Right lobe of liver (tissue), 4 donors: ENCODE measurements at regions not wholly inside any gene's neighbourhood (a gene's known extent, or its start where the extent isn't known, plus 50 kb on each side); places are given as distances from the start of the nearest gene placed in this dataset.

ENCODE experiments used
- POLR2A ChIP-seq: fragments of 450-650 bp; IDR thresholded peaks from one replicate; pipeline ENCODE4 v1.6.1; 2017; ENCODE audit warnings: antibody characterized with exemption, mild to moderate bottlenecking
- TF ChIP-seq, protein P1 (sequence below), 4 donors: fragments of 200-600 bp in 3 of 4; fragments of 450-650 bp in 1 of 4; IDR thresholded peaks; one replicate each; pipeline versions ENCODE4 v1.5.1 to v1.8.0; 2016 to 2022; ENCODE audit warnings: antibody characterized with exemption in 4 of 4, mild to moderate bottlenecking in 2 of 4
- donor health status: DM: no; HTN: no; CAD: no.
- donor health status: DM: no; HTN: no; CAD: no.
- donor health status: DM: no; HTN: yes; CAD: no.

DNA sequence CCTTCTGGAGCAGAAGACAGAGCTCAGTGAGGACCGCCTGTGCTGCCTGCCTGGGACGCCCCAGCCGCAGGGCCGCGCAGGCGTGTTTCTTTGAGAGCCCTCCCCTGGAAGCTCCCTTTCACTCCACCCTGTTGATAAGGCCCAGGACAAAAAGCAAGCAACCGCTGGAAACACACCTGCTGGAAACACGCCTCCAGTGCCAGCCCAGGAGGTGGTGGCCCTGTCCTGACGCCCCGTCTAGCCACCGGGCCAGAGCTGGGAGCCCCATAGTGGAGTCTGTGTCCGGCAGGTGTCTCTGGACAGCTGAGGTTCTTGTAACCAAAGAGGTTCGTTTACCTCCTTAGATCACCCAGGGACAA lies 173.8 kb downstream of the KATNAL1 start:
- TF ChIP-seq, protein P1, sequence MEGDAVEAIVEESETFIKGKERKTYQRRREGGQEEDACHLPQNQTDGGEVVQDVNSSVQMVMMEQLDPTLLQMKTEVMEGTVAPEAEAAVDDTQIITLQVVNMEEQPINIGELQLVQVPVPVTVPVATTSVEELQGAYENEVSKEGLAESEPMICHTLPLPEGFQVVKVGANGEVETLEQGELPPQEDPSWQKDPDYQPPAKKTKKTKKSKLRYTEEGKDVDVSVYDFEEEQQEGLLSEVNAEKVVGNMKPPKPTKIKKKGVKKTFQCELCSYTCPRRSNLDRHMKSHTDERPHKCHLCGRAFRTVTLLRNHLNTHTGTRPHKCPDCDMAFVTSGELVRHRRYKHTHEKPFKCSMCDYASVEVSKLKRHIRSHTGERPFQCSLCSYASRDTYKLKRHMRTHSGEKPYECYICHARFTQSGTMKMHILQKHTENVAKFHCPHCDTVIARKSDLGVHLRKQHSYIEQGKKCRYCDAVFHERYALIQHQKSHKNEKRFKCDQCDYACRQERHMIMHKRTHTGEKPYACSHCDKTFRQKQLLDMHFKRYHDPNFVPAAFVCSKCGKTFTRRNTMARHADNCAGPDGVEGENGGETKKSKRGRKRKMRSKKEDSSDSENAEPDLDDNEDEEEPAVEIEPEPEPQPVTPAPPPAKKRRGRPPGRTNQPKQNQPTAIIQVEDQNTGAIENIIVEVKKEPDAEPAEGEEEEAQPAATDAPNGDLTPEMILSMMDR (IDR thresholded peaks at IDR 0.05): no peak
- TF ChIP-seq POLR2A: no peak
